ENCODE measurements at regions not wholly inside any gene's neighbourhood (a gene's known extent, or its start where the extent isn't known, plus 50 kb on each side); places are given as distances from the start of the nearest gene placed in this dataset.

GRCh38 chr6:167396659-167397490, 72.0 kb downstream of the TTLL2 start (continued):
- TF ChIP-seq ATF4 (CRISPR knock-in tag; IDR thresholded peaks at IDR 0.05) (no peak), HNRNPK (IDR thresholded peaks at IDR 0.05; ENCODE audit: low read depth, low read length, poor library complexity, severe bottlenecking) (no peak), NR2F6 (IDR thresholded peaks at IDR 0.05) (peak; percentile 72), NR2F6 (CRISPR knock-in tag; IDR thresholded peaks at IDR 0.05) (no peak; the same call in none of the 2 replicates), NR2C2 (CRISPR knock-in tag; IDR thresholded peaks at IDR 0.05; ENCODE audit: borderline replicate concordance) (peak; percentile 44; the same call in 1 of the 2 replicates), HDAC6 (IDR thresholded peaks at IDR 0.05; ENCODE audit: low read depth, low read length) (no peak), ZNF619 (CRISPR knock-in tag; IDR thresholded peaks at IDR 0.05) (no peak), ZFP41 (CRISPR knock-in tag; IDR thresholded peaks at IDR 0.05; ENCODE audit: borderline replicate concordance) (no peak), KMT2A (CRISPR knock-in tag; IDR thresholded peaks at IDR 0.05) (no peak; the same call in 1 of the 2 replicates), ZNF839 (CRISPR knock-in tag; IDR thresholded peaks at IDR 0.05; ENCODE audit: borderline replicate concordance) (no peak), UBTF (CRISPR knock-in tag; IDR thresholded peaks at IDR 0.05) (no peak), TBL1XR1 (IDR thresholded peaks at IDR 0.05; ENCODE audit: borderline replicate concordance, low read length, partially characterized antibody) (no peak), ZNF33A (CRISPR knock-in tag; IDR thresholded peaks at IDR 0.05; ENCODE audit: borderline replicate concordance) (no peak), IRX3 (CRISPR knock-in tag; IDR thresholded peaks at IDR 0.05; ENCODE audit: borderline replicate concordance, low read depth) (no peak), ZSCAN29 (CRISPR knock-in tag; conservative IDR thresholded peaks at IDR 0.05) (peak; percentile 98), ZNF614 (CRISPR knock-in tag; IDR thresholded peaks at IDR 0.05; ENCODE audit: borderline replicate concordance) (0 out of 2 replicates have a peak, but pooled peaks have one; percentile 29), ZNF296 (CRISPR knock-in tag; conservative IDR thresholded peaks at IDR 0.05) (0 out of 2 replicates have a peak, but pooled peaks have one; percentile 50)
- TF ChIP-seq, protein P1, sequence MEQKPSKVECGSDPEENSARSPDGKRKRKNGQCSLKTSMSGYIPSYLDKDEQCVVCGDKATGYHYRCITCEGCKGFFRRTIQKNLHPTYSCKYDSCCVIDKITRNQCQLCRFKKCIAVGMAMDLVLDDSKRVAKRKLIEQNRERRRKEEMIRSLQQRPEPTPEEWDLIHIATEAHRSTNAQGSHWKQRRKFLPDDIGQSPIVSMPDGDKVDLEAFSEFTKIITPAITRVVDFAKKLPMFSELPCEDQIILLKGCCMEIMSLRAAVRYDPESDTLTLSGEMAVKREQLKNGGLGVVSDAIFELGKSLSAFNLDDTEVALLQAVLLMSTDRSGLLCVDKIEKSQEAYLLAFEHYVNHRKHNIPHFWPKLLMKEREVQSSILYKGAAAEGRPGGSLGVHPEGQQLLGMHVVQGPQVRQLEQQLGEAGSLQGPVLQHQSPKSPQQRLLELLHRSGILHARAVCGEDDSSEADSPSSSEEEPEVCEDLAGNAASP (CRISPR knock-in tag; IDR thresholded peaks at IDR 0.05; ENCODE audit: borderline replicate concordance) = peak; percentile 45; the same call in 1 of the 2 replicates
- TF ChIP-seq, protein P2, sequence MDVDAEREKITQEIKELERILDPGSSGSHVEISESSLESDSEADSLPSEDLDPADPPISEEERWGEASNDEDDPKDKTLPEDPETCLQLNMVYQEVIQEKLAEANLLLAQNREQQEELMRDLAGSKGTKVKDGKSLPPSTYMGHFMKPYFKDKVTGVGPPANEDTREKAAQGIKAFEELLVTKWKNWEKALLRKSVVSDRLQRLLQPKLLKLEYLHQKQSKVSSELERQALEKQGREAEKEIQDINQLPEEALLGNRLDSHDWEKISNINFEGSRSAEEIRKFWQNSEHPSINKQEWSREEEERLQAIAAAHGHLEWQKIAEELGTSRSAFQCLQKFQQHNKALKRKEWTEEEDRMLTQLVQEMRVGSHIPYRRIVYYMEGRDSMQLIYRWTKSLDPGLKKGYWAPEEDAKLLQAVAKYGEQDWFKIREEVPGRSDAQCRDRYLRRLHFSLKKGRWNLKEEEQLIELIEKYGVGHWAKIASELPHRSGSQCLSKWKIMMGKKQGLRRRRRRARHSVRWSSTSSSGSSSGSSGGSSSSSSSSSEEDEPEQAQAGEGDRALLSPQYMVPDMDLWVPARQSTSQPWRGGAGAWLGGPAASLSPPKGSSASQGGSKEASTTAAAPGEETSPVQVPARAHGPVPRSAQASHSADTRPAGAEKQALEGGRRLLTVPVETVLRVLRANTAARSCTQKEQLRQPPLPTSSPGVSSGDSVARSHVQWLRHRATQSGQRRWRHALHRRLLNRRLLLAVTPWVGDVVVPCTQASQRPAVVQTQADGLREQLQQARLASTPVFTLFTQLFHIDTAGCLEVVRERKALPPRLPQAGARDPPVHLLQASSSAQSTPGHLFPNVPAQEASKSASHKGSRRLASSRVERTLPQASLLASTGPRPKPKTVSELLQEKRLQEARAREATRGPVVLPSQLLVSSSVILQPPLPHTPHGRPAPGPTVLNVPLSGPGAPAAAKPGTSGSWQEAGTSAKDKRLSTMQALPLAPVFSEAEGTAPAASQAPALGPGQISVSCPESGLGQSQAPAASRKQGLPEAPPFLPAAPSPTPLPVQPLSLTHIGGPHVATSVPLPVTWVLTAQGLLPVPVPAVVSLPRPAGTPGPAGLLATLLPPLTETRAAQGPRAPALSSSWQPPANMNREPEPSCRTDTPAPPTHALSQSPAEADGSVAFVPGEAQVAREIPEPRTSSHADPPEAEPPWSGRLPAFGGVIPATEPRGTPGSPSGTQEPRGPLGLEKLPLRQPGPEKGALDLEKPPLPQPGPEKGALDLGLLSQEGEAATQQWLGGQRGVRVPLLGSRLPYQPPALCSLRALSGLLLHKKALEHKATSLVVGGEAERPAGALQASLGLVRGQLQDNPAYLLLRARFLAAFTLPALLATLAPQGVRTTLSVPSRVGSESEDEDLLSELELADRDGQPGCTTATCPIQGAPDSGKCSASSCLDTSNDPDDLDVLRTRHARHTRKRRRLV (CRISPR knock-in tag; IDR thresholded peaks at IDR 0.05) = no peak
